Vagina (tissue), 2 donors: ENCODE measurements at regions not wholly inside any gene's neighbourhood (a gene's known extent, or its start where the extent isn't known, plus 50 kb on each side); places are given as distances from the start of the nearest gene placed in this dataset.

ENCODE experiments used
- CTCF ChIP-seq, 3 experiments: fragments of 450-650 bp in 2 of 3; fragments of 200-600 bp in 1 of 3; sonication (generic) in 1 of 3; IDR thresholded peaks; one replicate each; pipeline ENCODE4 v1.5.1; 2017 to 2019; ENCODE audit warnings: antibody characterized with exemption in 3 of 3, mild to moderate bottlenecking in 2 of 3, moderate library complexity in 2 of 3
- POLR2A ChIP-seq, 2 donors: fragments of 450-650 bp; IDR thresholded peaks; one replicate each; pipeline ENCODE4 v1.6.1; 2017; ENCODE audit warnings: antibody characterized with exemption in 2 of 2, mild to moderate bottlenecking in 2 of 2, moderate library complexity in 2 of 2
- POLR2AphosphoS5 ChIP-seq, 2 donors: sonication (generic); formaldehyde crosslinking; IDR thresholded peaks; one replicate each; pipeline ENCODE4 v1.9.0; 2017; ENCODE audit warnings: antibody characterized with exemption in 2 of 2, mild to moderate bottlenecking in 2 of 2, low read depth in 1 of 2; ENCODE audit not compliant: insufficient read depth in 1 of 2

- TF ChIP-seq CTCF (IDR thresholded peaks at IDR 0.05) (no peak), POLR2A (IDR thresholded peaks at IDR 0.05) (no peak), POLR2AphosphoS5 (IDR thresholded peaks at IDR 0.05; ENCODE audit: insufficient read depth in 1 of 2, low read depth in 1 of 2) (no peak)
Observed at GRCh38 chr7:13682626-13683025, 306.8 kb downstream of the ETV1 start.
